KMS-11 (cell line): ENCODE measurements at regions not wholly inside any gene's neighbourhood (a gene's known extent, or its start where the extent isn't known, plus 50 kb on each side); places are given as distances from the start of the nearest gene placed in this dataset.

Experiments used
- H2AFZ ChIP-seq: fragments of 200-600 bp; sonication (generic); 2 replicates; pipeline ENCODE4 v1.6.1; 2016; ENCODE audit warnings: antibody characterized with exemption, mixed run types, low read depth
- H3K27ac ChIP-seq: fragments of 200-600 bp; sonication (generic); 2 replicates; pipeline ENCODE4 v1.6.1; 2016; ENCODE audit warnings: mild to moderate bottlenecking, mixed run types
- H3K27me3 ChIP-seq: fragments of 200-600 bp; sonication (generic); 2 replicates; pipeline ENCODE4 v1.6.1; 2017; ENCODE audit warnings: mild to moderate bottlenecking, low read depth, mixed run types, moderate library complexity; ENCODE audit not compliant: insufficient read depth
- H3K36me3 ChIP-seq: fragments of 200-600 bp; sonication (generic); 2 replicates; pipeline ENCODE4 v1.6.1; 2017; ENCODE audit warnings: mild to moderate bottlenecking, mixed run types; ENCODE audit not compliant: insufficient read depth
- H3K4me1 ChIP-seq: fragments of 200-600 bp; sonication (generic); 2 replicates; pipeline ENCODE4 v1.6.1; 2016; ENCODE audit warnings: mild to moderate bottlenecking, low read depth, mixed run types; ENCODE audit not compliant: poor library complexity, severe bottlenecking
- H3K4me2 ChIP-seq: fragments of 200-600 bp; sonication (generic); 2 replicates; pipeline ENCODE4 v1.7.0; 2016; ENCODE audit warnings: mild to moderate bottlenecking, mixed run types
- H3K4me3 ChIP-seq: fragments of 200-600 bp; sonication (generic); IDR thresholded peaks from 2 replicates; pipeline ENCODE4 v1.6.1; 2017; ENCODE audit warnings: low read depth, low read length, mixed read lengths; ENCODE audit not compliant: insufficient read depth
- H3K79me2 ChIP-seq: fragments of 200-600 bp; sonication (generic); 2 replicates; pipeline ENCODE4 v1.6.1; 2016; ENCODE audit warnings: low read depth, mixed run types; ENCODE audit not compliant: insufficient read depth
- H3K9ac ChIP-seq: fragments of 200-600 bp; sonication (generic); 2 replicates; pipeline ENCODE4 v1.6.1; 2016; ENCODE audit warnings: mild to moderate bottlenecking, mixed run types
- H4K20me1 ChIP-seq: fragments of 200-600 bp; sonication (generic); 2 replicates; pipeline ENCODE4 v1.6.1; 2016; ENCODE audit warnings: mild to moderate bottlenecking, mixed run types; ENCODE audit not compliant: insufficient read depth
- TF ChIP-seq, protein P1 (sequence below): fragments of 200-600 bp; sonication (generic); conservative IDR thresholded peaks from 2 replicates; pipeline ENCODE4 v1.6.1; 2017; ENCODE audit warnings: low read depth, mild to moderate bottlenecking, antibody characterized with exemption, low read length, moderate library complexity, mixed read lengths

GRCh38 chr4:27194599-27195176 is 334.0 kb downstream of the STIM2 start:
- no peak overlapping the region for H3K27ac ChIP-seq
- H3K4me1 ChIP-seq: no peaks in the 10 kb centered on the region
- no peak overlapping the region for H2AFZ ChIP-seq

DNA sequence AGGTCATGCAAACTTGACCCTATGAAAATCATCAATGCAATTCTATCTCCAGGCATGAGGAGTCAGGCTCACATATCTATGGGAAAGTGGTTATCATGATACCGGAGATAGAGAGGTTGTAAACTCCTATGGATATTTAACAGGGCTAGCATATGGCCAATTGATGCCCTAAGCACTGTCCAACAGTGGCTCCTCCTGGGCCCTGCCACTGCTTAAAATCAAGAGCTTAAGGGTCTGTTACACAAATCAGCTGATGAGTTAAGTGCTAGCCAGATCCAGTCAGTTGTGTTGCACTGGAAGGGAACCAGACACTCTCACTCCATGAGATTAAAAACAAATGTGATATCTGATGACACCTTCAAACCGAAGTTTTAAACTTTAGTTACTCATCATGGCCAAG is 337.6 kb downstream of the STIM2 start:
- H3K79me2 ChIP-seq: no peaks in the 10 kb centered on the region
- H3K36me3 ChIP-seq: no peaks in the 10 kb centered on the region
- H3K4me2 ChIP-seq: no peak overlapping the region
- H3K4me1 ChIP-seq: no peaks in the 10 kb centered on the region
- H3K27ac ChIP-seq: no peak overlapping the region
- no peak overlapping the region for H3K4me3 ChIP-seq
- H4K20me1 ChIP-seq: no peaks in the 10 kb centered on the region
- TF ChIP-seq, protein P1, sequence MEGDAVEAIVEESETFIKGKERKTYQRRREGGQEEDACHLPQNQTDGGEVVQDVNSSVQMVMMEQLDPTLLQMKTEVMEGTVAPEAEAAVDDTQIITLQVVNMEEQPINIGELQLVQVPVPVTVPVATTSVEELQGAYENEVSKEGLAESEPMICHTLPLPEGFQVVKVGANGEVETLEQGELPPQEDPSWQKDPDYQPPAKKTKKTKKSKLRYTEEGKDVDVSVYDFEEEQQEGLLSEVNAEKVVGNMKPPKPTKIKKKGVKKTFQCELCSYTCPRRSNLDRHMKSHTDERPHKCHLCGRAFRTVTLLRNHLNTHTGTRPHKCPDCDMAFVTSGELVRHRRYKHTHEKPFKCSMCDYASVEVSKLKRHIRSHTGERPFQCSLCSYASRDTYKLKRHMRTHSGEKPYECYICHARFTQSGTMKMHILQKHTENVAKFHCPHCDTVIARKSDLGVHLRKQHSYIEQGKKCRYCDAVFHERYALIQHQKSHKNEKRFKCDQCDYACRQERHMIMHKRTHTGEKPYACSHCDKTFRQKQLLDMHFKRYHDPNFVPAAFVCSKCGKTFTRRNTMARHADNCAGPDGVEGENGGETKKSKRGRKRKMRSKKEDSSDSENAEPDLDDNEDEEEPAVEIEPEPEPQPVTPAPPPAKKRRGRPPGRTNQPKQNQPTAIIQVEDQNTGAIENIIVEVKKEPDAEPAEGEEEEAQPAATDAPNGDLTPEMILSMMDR: no peak
- no peak overlapping the region for H3K9ac ChIP-seq
- H3K27me3 ChIP-seq: no peaks in the 10 kb centered on the region
- H2AFZ ChIP-seq: no peak overlapping the region

More at GRCh38 chr4:27194599-27195176, 334.0 kb downstream of the STIM2 start:
- Histone ChIP-seq H3K9ac (no peak overlapping the region), H3K4me2 (no peak overlapping the region), H4K20me1 (no peaks in the 10 kb centered on the region), H3K79me2 (no peaks in the 10 kb centered on the region), H3K27me3 (no peaks in the 10 kb centered on the region), H3K36me3 (no peaks in the 10 kb centered on the region), H3K4me3 (no peak overlapping the region)
- TF ChIP-seq, protein P1: no peak

GRCh38 chr4:27198971-27199370 is 338.3 kb downstream of the STIM2 start:
- no peak overlapping the region for H3K4me3 ChIP-seq
- TF ChIP-seq, protein P1: no peak
- no peak overlapping the region for H3K27ac ChIP-seq
- H3K4me2 ChIP-seq: no peak overlapping the region
- H3K36me3 ChIP-seq: no peaks in the 10 kb centered on the region
- no peaks in the 10 kb centered on the region for H3K27me3 ChIP-seq
- H3K4me1 ChIP-seq: no peaks in the 10 kb centered on the region
- no peak overlapping the region for H3K9ac ChIP-seq
- no peak overlapping the region for H2AFZ ChIP-seq
- no peaks in the 10 kb centered on the region for H4K20me1 ChIP-seq
- H3K79me2 ChIP-seq: no peaks in the 10 kb centered on the region

GRCh38 chr4:27206009-27206408 is 345.4 kb downstream of the STIM2 start:
- no peaks in the 10 kb centered on the region for H3K27me3 ChIP-seq
- no peaks in the 10 kb centered on the region for H3K36me3 ChIP-seq
- H3K79me2 ChIP-seq: no peaks in the 10 kb centered on the region
- H3K4me1 ChIP-seq: no peaks in the 10 kb centered on the region
- H4K20me1 ChIP-seq: no peaks in the 10 kb centered on the region
- no peak overlapping the region for H3K27ac ChIP-seq
- H2AFZ ChIP-seq: no peak overlapping the region
- H3K9ac ChIP-seq: no peak overlapping the region
- TF ChIP-seq, protein P1: no peak
- no peak overlapping the region for H3K4me2 ChIP-seq
- H3K4me3 ChIP-seq: no peak overlapping the region
